ENCODE measurements at regions not wholly inside any gene's neighbourhood (a gene's known extent, or its start where the extent isn't known, plus 50 kb on each side); places are given as distances from the start of the nearest gene placed in this dataset.

- TF ChIP-seq CTCF (IDR thresholded peaks at IDR 0.05) (no peak), POLR2A (IDR thresholded peaks at IDR 0.05) (no peak)
Measured at GRCh38 chr11:13108416-13108815, 99.3 kb downstream of the RASSF10 start.
